Nephron (organoid): ENCODE measurements at regions not wholly inside any gene's neighbourhood (a gene's known extent, or its start where the extent isn't known, plus 50 kb on each side); places are given as distances from the start of the nearest gene placed in this dataset.

Experiments used
- H3K27ac Mint-ChIP-seq, 3 experiments: 2 replicates each; pipeline ENCODE4 v1.8.0; 2020; ENCODE audit warnings: mixed read lengths in 3 of 3, mild to moderate bottlenecking in 2 of 3, moderate library complexity in 1 of 3
- H3K27me3 Mint-ChIP-seq: 2 replicates; pipeline ENCODE4 v1.8.0; 2021; ENCODE audit warnings: low read depth, mild to moderate bottlenecking, moderate library complexity, mixed read lengths
- H3K36me3 Mint-ChIP-seq: 2 replicates; pipeline ENCODE4 v1.8.0; 2020; ENCODE audit warnings: low read depth, mixed read lengths
- H3K4me1 Mint-ChIP-seq: 2 replicates; pipeline ENCODE4 v1.8.0; 2020; ENCODE audit warnings: mixed read lengths
- H3K4me3 Mint-ChIP-seq, 3 experiments: 2 replicates each; pipeline ENCODE4 v1.8.0; 2020; ENCODE audit warnings: mild to moderate bottlenecking in 3 of 3, mixed read lengths in 3 of 3, moderate library complexity in 2 of 3
- H3K9me3 Mint-ChIP-seq: 2 replicates; pipeline ENCODE4 v1.8.0; 2020; ENCODE audit warnings: mixed read lengths
- TF ChIP-seq, protein P1 (sequence below), 3 experiments: fragments of 200-600 bp; sonication (generic); IDR thresholded peaks; one replicate each; pipeline ENCODE4 v1.5.0; 2021; ENCODE audit warnings: antibody characterized with exemption in 3 of 3; ENCODE audit not compliant: unreplicated experiment in 3 of 3

DNA sequence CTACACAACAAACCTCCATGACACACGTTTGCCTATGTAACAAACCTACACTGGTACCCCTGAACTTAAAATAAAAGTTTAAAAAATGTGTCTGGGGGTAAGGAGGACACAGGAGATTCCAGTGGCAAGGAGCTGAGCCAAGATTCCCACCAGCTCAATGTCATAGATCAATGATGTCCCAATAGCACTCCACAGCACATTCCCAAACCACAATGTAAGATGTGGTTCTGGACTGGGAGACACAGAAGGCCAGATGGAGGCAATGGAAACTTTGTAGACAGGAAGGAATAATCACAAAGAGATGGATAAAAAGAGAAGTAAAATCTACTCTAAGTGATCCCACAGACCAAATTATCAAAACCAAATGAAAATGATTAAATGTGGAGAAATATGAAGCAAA, 312.4 kb upstream of the SOX11 start:
- no peak overlapping the region for H3K4me3 Mint-ChIP-seq
- no peaks in the 10 kb centered on the region for H3K9me3 Mint-ChIP-seq
- H3K27ac Mint-ChIP-seq: no peak overlapping the region
- TF ChIP-seq, protein P1, sequence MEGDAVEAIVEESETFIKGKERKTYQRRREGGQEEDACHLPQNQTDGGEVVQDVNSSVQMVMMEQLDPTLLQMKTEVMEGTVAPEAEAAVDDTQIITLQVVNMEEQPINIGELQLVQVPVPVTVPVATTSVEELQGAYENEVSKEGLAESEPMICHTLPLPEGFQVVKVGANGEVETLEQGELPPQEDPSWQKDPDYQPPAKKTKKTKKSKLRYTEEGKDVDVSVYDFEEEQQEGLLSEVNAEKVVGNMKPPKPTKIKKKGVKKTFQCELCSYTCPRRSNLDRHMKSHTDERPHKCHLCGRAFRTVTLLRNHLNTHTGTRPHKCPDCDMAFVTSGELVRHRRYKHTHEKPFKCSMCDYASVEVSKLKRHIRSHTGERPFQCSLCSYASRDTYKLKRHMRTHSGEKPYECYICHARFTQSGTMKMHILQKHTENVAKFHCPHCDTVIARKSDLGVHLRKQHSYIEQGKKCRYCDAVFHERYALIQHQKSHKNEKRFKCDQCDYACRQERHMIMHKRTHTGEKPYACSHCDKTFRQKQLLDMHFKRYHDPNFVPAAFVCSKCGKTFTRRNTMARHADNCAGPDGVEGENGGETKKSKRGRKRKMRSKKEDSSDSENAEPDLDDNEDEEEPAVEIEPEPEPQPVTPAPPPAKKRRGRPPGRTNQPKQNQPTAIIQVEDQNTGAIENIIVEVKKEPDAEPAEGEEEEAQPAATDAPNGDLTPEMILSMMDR (IDR thresholded peaks at IDR 0.05; ENCODE audit: unreplicated experiment in 3 of 3): no peak
- H3K27me3 Mint-ChIP-seq: peaks cover 52% of the 10 kb centered on the region
- peaks cover 11% of the 10 kb centered on the region for H3K4me1 Mint-ChIP-seq
- no peaks in the 10 kb centered on the region for H3K36me3 Mint-ChIP-seq

DNA sequence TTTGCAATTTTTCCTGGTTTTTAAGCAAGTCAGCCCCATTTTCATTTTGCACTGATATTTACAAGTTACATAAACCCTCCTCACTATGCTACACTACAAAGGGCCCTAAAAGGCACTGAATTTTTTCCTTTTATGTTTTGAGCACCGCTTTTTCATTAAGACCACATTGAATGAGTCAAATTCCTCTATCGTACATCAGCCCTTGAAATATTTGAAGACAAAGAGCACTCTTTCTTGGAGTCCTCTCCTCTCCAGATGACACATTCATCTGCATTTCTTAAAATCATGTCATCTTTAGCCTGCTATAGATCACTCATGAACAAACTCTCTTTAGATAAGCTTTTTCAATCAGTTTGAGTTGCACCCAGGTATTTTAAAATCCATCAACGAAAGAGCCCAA, 306.6 kb upstream of the SOX11 start:
- Mint-ChIP-seq H3K4me1 (no peaks in the 10 kb centered on the region), H3K9me3 (peaks cover 4% of the 10 kb centered on the region), H3K36me3 (no peaks in the 10 kb centered on the region), H3K4me3 (no peak overlapping the region), H3K27ac (no peak overlapping the region), H3K27me3 (peaks cover 45% of the 10 kb centered on the region)
- TF ChIP-seq, protein P1 (IDR thresholded peaks at IDR 0.05; ENCODE audit: unreplicated experiment in 3 of 3): no peak

DNA sequence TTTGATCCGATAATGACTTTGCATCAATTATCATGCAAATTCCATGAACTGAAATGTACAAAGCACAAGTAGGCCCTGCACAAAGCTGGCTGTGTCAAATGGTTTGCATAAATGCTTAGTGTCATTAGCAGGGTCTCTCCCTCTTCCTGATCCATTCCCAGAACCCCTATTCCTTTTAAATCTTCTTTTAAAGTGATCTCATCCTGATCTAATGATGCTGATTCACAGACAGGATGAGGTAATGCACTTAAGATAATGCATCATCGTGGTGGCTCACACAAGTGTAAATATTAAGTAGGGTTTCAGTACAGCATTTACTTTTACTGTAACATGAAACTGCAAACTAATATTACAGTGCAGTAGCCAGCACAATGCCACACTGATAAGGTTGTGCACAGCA, 304.8 kb upstream of the SOX11 start:
- peaks cover 12% of the 10 kb centered on the region for H3K4me1 Mint-ChIP-seq
- no peaks in the 10 kb centered on the region for H3K36me3 Mint-ChIP-seq
- H3K9me3 Mint-ChIP-seq: peaks cover 4% of the 10 kb centered on the region
- no peak overlapping the region for H3K27ac Mint-ChIP-seq
- peaks cover 34% of the 10 kb centered on the region for H3K27me3 Mint-ChIP-seq
- TF ChIP-seq, protein P1 (IDR thresholded peaks at IDR 0.05; ENCODE audit: unreplicated experiment in 3 of 3): no peak
- no peak overlapping the region for H3K4me3 Mint-ChIP-seq

DNA sequence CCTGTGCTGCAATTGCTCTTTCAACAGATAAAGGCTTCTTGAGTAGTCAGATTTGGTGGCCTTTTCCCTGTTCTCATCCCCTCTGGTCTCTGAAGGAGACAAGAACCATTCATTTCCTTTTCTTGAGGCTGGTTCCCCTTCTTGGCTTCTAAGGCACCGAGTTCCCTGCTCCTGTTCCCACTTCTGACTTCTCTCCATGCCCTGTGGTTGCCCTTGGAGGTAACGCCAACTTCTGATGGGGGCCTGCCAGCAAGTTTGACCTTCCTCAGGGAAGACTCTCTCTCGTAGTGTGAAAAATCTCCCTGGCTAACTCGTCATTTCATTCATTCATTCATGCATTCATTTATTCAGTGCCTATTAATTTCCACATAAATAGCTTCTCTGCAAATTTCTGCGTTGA, 302.4 kb upstream of the SOX11 start:
- peaks cover 35% of the 10 kb centered on the region for H3K27me3 Mint-ChIP-seq
- TF ChIP-seq, protein P1 (IDR thresholded peaks at IDR 0.05; ENCODE audit: unreplicated experiment in 3 of 3): no peak
- no peak overlapping the region for H3K4me3 Mint-ChIP-seq
- H3K9me3 Mint-ChIP-seq: peaks cover 4% of the 10 kb centered on the region
- H3K27ac Mint-ChIP-seq: no peak overlapping the region
- peaks cover 20% of the 10 kb centered on the region for H3K4me1 Mint-ChIP-seq
- no peaks in the 10 kb centered on the region for H3K36me3 Mint-ChIP-seq

DNA sequence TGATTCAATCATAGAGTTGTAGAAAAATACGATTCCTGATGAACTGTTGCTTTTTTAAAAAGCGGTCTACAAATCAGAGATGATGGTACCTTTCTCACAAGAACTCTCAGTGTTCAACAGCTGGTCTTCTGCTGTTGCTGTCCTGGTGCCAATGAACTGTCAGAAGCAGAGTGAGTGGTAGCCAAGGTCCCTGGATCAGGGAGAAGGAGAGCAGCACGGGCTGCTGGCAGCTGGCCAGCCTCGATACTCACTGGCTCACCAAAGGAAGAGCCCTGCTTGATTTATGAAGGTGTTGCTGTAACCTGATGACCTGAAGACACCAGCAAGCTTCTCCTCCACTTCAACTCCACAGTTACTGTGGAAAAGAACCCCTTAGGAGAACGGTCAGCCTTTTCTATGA, 300.8 kb upstream of the SOX11 start:
- peaks cover 20% of the 10 kb centered on the region for H3K4me1 Mint-ChIP-seq
- TF ChIP-seq, protein P1 (IDR thresholded peaks at IDR 0.05; ENCODE audit: unreplicated experiment in 3 of 3): no peak
- H3K36me3 Mint-ChIP-seq: no peaks in the 10 kb centered on the region
- H3K9me3 Mint-ChIP-seq: peaks cover 4% of the 10 kb centered on the region
- peaks cover 38% of the 10 kb centered on the region for H3K27me3 Mint-ChIP-seq
- H3K27ac Mint-ChIP-seq: peak overlapping the region in 2 of 3 experiments; percentile 7 to 23
- H3K4me3 Mint-ChIP-seq: peak overlapping the region in 1 of 3 experiments; percentile 5

DNA sequence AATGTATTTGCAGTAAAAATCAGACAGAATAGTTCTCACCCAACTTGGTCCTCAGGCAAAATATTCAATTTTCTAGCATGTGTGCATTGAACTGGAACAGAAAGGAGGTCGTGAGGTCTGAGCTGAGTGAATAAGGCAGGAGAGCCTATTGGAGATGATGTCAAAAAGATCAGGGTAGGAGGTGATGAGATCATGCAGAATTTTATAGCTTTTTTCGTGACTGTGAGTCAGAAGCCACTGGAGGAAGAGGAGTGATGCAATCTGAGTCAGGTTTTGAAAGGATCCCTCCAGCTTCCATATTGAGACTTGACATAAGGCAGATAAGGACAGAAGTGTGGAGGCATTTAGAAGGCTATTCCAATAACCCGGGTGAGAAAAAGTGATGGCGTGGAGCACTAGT, 299.5 kb upstream of the SOX11 start:
- H3K36me3 Mint-ChIP-seq: no peaks in the 10 kb centered on the region
- TF ChIP-seq, protein P1 (IDR thresholded peaks at IDR 0.05; ENCODE audit: unreplicated experiment in 3 of 3): no peak
- no peak overlapping the region for H3K27ac Mint-ChIP-seq

More for the DNA sequence above, 299.5 kb upstream of the SOX11 start:
- Mint-ChIP-seq H3K9me3 (peaks cover 2% of the 10 kb centered on the region), H3K27me3 (peaks cover 44% of the 10 kb centered on the region), H3K4me1 (peaks cover 20% of the 10 kb centered on the region), H3K4me3 (no peak overlapping the region)
